Activated CD4-positive, alpha-beta T cell treated with anti-CD3 and anti-CD28 coated beads, Interleukin-2, amount 10 ng/mL, durations not matched to agents 24 days and 14 days (primary cell): ENCODE measurements at regions not wholly inside any gene's neighbourhood (a gene's known extent, or its start where the extent isn't known, plus 50 kb on each side); places are given as distances from the start of the nearest gene placed in this dataset.
"Not testable (repeated sequence)": the region's sequence is repeated elsewhere in the genome, so short reads cannot be mapped to it uniquely, and the experiment has no call there.

Experiments
- DNase-seq: peaks from one replicate; pipeline ENCODE4 v3.0.0; 2022
- H3K27ac Mint-ChIP-seq: one replicate; pipeline ENCODE4 v1.8.0; 2022; ENCODE audit warnings: mild to moderate bottlenecking, mixed read lengths
- H3K27me3 Mint-ChIP-seq: one replicate; pipeline ENCODE4 v1.8.0; 2022; ENCODE audit warnings: mixed read lengths
- H3K36me3 Mint-ChIP-seq: one replicate; pipeline ENCODE4 v1.8.0; 2022; ENCODE audit warnings: low read depth, mild to moderate bottlenecking, mixed read lengths
- H3K4me1 Mint-ChIP-seq: one replicate; pipeline ENCODE4 v1.8.0; 2021; ENCODE audit warnings: mixed read lengths
- H3K4me3 Mint-ChIP-seq: one replicate; pipeline ENCODE4 v1.8.0; 2022; ENCODE audit warnings: mild to moderate bottlenecking, moderate library complexity, mixed read lengths
- H3K9me3 Mint-ChIP-seq: one replicate; pipeline ENCODE4 v1.8.0; 2021; ENCODE audit warnings: mixed read lengths
- intact Hi-C: fragments of 100-400 bp; cut with micrococcal nuclease; formaldehyde crosslinking; loops from one replicate; pipeline ENCODE4 v1.15.1; 2023

- intact Hi-C loops, result no loop called here
- DNase-seq, result peak; percentile 21
- Mint-ChIP-seq H3K4me1 (no peaks in the 10 kb centered on the region), H3K27me3 (peaks cover 20% of the 10 kb centered on the region), H3K36me3 (peaks cover 2% of the 10 kb centered on the region), H3K4me3 (no peak overlapping the region), H3K9me3 (no peaks in the 10 kb centered on the region), H3K27ac (no peak overlapping the region)
Measured at GRCh38 chr10:118447478-118448270, 105.5 kb upstream of the FAM204A start.

- intact Hi-C loops, result no loop called here
- Mint-ChIP-seq H3K4me1 (no peaks in the 10 kb centered on the region), H3K9me3 (no peaks in the 10 kb centered on the region), H3K27ac (no peak overlapping the region), H3K27me3 (peaks cover 14% of the 10 kb centered on the region), H3K4me3 (no peak overlapping the region), H3K36me3 (no peaks in the 10 kb centered on the region)
- peak; percentile 30 for DNase-seq
Measured at GRCh38 chr10:118445535-118445934, 103.4 kb upstream of the FAM204A start.

- peak; percentile 5 for DNase-seq
- Mint-ChIP-seq H3K27me3 (peaks cover 18% of the 10 kb centered on the region), H3K9me3 (no peaks in the 10 kb centered on the region), H3K4me3 (no peak overlapping the region), H3K4me1 (no peaks in the 10 kb centered on the region), H3K36me3 (no peaks in the 10 kb centered on the region), H3K27ac (no peak overlapping the region)
- intact Hi-C loops, result no loop called here
Measured at GRCh38 chr10:118444069-118444468, 101.9 kb upstream of the FAM204A start.

GRCh38 chr10:118442032-118442431 lies 99.9 kb upstream of the FAM204A start:
- intact Hi-C loops, result no loop called here
- Mint-ChIP-seq H3K27me3 (peaks cover 21% of the 10 kb centered on the region), H3K4me3 (no peak overlapping the region), H3K36me3 (no peaks in the 10 kb centered on the region), H3K4me1 (no peaks in the 10 kb centered on the region), H3K9me3 (no peaks in the 10 kb centered on the region), H3K27ac (no peak overlapping the region)
- peak; percentile 12 for DNase-seq

GRCh38 chr10:118439824-118440223 lies 97.7 kb upstream of the FAM204A start:
- H3K9me3 Mint-ChIP-seq, result no peaks in the 10 kb centered on the region
- no peak overlapping the region for H3K27ac Mint-ChIP-seq
- no peaks in the 10 kb centered on the region for H3K36me3 Mint-ChIP-seq
- no peak overlapping the region for H3K4me3 Mint-ChIP-seq
- DNase-seq, result peak; percentile 36
- peaks cover 28% of the 10 kb centered on the region for H3K27me3 Mint-ChIP-seq
- H3K4me1 Mint-ChIP-seq, result no peaks in the 10 kb centered on the region
- intact Hi-C loops, result no loop called here

DNA sequence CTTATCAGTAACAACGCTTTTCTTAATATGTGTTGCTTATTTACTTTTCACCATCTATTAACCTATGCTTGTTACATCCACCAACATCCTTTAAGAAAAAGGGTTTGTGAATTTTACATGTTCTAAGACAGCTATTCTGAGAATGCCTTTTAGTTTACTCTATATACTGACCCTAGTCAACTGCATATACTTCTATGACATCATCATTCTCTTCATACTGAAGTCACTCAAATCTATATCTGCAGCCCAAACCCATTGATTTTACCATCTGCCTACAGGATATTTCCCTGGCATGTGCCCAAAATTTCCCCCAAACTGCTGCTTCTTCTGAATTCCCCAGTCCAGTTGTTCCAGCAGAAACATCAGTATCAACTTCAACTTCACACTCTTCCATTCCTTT lies 94.6 kb upstream of the FAM204A start:
- H3K27ac Mint-ChIP-seq, result no peak overlapping the region
- DNase-seq, result no peak
- no peaks in the 10 kb centered on the region for H3K4me1 Mint-ChIP-seq
- H3K9me3 Mint-ChIP-seq, result no peaks in the 10 kb centered on the region
- H3K4me3 Mint-ChIP-seq, result no peak overlapping the region
- H3K36me3 Mint-ChIP-seq, result no peaks in the 10 kb centered on the region
- peaks cover 30% of the 10 kb centered on the region for H3K27me3 Mint-ChIP-seq
- intact Hi-C loops, result no loop called here

DNA sequence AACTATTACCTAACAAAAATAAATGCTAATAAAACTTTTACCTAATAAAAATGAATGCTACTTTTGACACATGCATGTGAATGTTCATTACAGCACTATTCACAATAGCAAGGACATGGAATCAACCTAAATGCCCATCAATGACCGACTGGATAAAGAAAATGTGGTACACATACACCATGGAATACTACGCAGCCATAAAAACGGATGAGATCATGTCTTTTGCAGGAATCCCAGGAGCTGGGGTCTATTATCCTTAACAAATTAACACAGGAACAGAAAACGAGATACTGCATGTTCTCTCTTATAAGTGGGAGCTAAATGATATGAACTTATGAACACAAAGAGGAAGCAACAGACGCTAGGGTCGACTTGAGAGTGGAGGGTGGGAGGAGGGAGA lies 88.1 kb upstream of the FAM204A start:
- no peak overlapping the region for H3K27ac Mint-ChIP-seq
- DNase-seq, result peak; percentile 15
- no peaks in the 10 kb centered on the region for H3K4me1 Mint-ChIP-seq
- no peak overlapping the region for H3K4me3 Mint-ChIP-seq
- intact Hi-C loops, result no loop called here
- no peaks in the 10 kb centered on the region for H3K9me3 Mint-ChIP-seq
- H3K27me3 Mint-ChIP-seq, result peaks cover 22% of the 10 kb centered on the region
- no peaks in the 10 kb centered on the region for H3K36me3 Mint-ChIP-seq

GRCh38 chr10:118423800-118424442 lies 81.8 kb upstream of the FAM204A start:
- intact Hi-C loops, result loop anchor here (2.0 kb wide), 1 partner anchor 927 kb away; no protein-coding TSS in a partner anchor
- H3K36me3 Mint-ChIP-seq, result no peaks in the 10 kb centered on the region
- no peak overlapping the region for H3K27ac Mint-ChIP-seq

GRCh38 chr10:118422241-118422640 lies 80.1 kb upstream of the FAM204A start:
- H3K4me3 Mint-ChIP-seq, result no peak overlapping the region
- DNase-seq, result no peak
- intact Hi-C loops, result loop anchor here (2.0 kb wide), 1 partner anchor 925 kb away; no protein-coding TSS in a partner anchor
- peaks cover 2% of the 10 kb centered on the region for H3K4me1 Mint-ChIP-seq
- no peak overlapping the region for H3K27ac Mint-ChIP-seq
- peaks cover 10% of the 10 kb centered on the region for H3K27me3 Mint-ChIP-seq
- no peaks in the 10 kb centered on the region for H3K9me3 Mint-ChIP-seq
- H3K36me3 Mint-ChIP-seq, result no peaks in the 10 kb centered on the region

More at GRCh38 chr10:118423800-118424442, 81.8 kb upstream of the FAM204A start:
- peak; percentile 88 for DNase-seq
- Mint-ChIP-seq H3K27me3 (peaks cover 12% of the 10 kb centered on the region), H3K9me3 (no peaks in the 10 kb centered on the region), H3K4me1 (peaks cover 2% of the 10 kb centered on the region), H3K4me3 (no peak overlapping the region)

GRCh38 chr10:118420049-118420448 lies 77.9 kb upstream of the FAM204A start:
- intact Hi-C loops, H3K36me3 Mint-ChIP-seq, H3K4me3 Mint-ChIP-seq, H3K9me3 Mint-ChIP-seq, H3K27ac Mint-ChIP-seq, H3K4me1 Mint-ChIP-seq: not testable (repeated sequence)
- peak; percentile 25 for DNase-seq
- H3K27me3 Mint-ChIP-seq, result peaks cover 14% of the 10 kb centered on the region

GRCh38 chr10:118412932-118413331 lies 70.8 kb upstream of the FAM204A start:
- H3K27ac Mint-ChIP-seq, result no peak overlapping the region
- intact Hi-C loops, result no loop called here
- H3K36me3 Mint-ChIP-seq, result no peaks in the 10 kb centered on the region
- H3K27me3 Mint-ChIP-seq, result peaks cover 25% of the 10 kb centered on the region
- H3K4me3 Mint-ChIP-seq, result no peak overlapping the region
- no peaks in the 10 kb centered on the region for H3K4me1 Mint-ChIP-seq
- peak; percentile 34 for DNase-seq
- no peaks in the 10 kb centered on the region for H3K9me3 Mint-ChIP-seq

DNA sequence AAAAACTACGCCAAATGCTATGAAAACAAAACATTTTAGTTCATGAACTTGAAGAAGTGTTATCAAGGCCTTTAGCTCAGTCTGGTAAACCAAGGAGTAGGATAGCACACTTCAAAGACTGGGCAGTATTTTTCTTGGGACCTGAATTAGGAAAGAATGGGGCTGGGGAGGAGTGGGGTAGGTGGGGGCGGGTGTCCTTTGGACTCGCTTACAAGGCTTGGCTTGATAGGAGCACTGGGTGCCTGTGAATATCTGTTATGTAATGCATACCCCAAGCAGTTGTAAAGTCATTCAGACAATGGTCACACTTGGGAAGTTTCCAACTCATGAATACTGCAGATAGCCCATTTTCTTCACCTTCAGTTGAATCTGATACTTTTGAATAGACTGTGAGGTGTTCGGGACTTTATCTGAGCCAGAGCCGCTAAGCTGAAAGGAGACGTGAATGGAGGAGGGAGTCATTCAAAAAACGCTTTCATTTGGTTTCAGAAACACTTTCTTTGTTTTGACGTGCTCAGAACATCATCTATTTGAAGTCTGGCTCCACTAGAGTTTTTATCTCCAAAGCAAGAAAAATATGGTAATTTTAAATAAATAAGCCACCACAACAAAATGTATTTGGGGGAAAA lies 70.1 kb upstream of the FAM204A start:
- H3K27ac Mint-ChIP-seq, result no peak overlapping the region
- H3K36me3 Mint-ChIP-seq, result no peaks in the 10 kb centered on the region
- peak; percentile 17 for DNase-seq
- no peaks in the 10 kb centered on the region for H3K4me1 Mint-ChIP-seq
- intact Hi-C loops, result no loop called here
- no peak overlapping the region for H3K4me3 Mint-ChIP-seq
- H3K27me3 Mint-ChIP-seq, result peaks cover 22% of the 10 kb centered on the region
- no peaks in the 10 kb centered on the region for H3K9me3 Mint-ChIP-seq

- Mint-ChIP-seq H3K36me3 (no peaks in the 10 kb centered on the region), H3K27ac (no peak overlapping the region), H3K27me3 (peaks cover 17% of the 10 kb centered on the region), H3K4me1 (no peaks in the 10 kb centered on the region), H3K4me3 (no peak overlapping the region), H3K9me3 (no peaks in the 10 kb centered on the region)
- intact Hi-C loops, result no loop called here
- DNase-seq, result no peak
Measured at GRCh38 chr10:118409295-118409694, 67.2 kb upstream of the FAM204A start.

DNA sequence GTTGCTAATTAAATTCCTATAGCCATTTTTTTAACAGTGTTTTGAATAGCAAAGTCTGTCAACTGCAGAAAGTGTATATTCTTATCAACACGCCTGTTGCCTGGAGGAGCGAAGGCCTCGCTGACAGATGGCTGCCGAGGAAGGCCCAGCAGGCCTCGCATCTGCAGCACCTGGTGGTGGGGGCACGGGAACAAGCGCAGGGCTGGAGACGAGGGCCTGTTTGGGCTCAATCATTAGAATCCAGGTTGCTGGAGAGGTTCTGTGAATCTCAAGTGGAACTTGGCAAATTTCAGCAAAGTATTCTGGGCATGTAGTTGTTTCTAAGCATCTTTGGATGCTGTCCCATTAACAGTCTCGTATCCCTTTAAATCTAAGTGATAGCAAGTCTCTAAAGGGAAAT lies 66.1 kb upstream of the FAM204A start:
- DNase-seq, result no peak
- H3K9me3 Mint-ChIP-seq, result no peaks in the 10 kb centered on the region
- H3K36me3 Mint-ChIP-seq, result no peaks in the 10 kb centered on the region
- no peak overlapping the region for H3K27ac Mint-ChIP-seq
- intact Hi-C loops, result no loop called here
- H3K27me3 Mint-ChIP-seq, result peaks cover 16% of the 10 kb centered on the region
- no peaks in the 10 kb centered on the region for H3K4me1 Mint-ChIP-seq
- no peak overlapping the region for H3K4me3 Mint-ChIP-seq
